ENCODE measurements at regions not wholly inside any gene's neighbourhood (a gene's known extent, or its start where the extent isn't known, plus 50 kb on each side); places are given as distances from the start of the nearest gene placed in this dataset.

- TF ChIP-seq, protein P1, sequence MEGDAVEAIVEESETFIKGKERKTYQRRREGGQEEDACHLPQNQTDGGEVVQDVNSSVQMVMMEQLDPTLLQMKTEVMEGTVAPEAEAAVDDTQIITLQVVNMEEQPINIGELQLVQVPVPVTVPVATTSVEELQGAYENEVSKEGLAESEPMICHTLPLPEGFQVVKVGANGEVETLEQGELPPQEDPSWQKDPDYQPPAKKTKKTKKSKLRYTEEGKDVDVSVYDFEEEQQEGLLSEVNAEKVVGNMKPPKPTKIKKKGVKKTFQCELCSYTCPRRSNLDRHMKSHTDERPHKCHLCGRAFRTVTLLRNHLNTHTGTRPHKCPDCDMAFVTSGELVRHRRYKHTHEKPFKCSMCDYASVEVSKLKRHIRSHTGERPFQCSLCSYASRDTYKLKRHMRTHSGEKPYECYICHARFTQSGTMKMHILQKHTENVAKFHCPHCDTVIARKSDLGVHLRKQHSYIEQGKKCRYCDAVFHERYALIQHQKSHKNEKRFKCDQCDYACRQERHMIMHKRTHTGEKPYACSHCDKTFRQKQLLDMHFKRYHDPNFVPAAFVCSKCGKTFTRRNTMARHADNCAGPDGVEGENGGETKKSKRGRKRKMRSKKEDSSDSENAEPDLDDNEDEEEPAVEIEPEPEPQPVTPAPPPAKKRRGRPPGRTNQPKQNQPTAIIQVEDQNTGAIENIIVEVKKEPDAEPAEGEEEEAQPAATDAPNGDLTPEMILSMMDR (IDR thresholded peaks at IDR 0.05) = no peak
These were observed 179.9 kb upstream of the ZNF644 start for GRCh38 chr1:91201694-91202093.

- TF ChIP-seq, protein P1 (IDR thresholded peaks at IDR 0.05) = no peak
These were observed 179.3 kb upstream of the ZNF644 start for GRCh38 chr1:91201176-91201575.

GRCh38 chr1:91200675-91201074 is 178.8 kb upstream of the ZNF644 start:
- TF ChIP-seq, protein P1 (IDR thresholded peaks at IDR 0.05) = no peak

DNA sequence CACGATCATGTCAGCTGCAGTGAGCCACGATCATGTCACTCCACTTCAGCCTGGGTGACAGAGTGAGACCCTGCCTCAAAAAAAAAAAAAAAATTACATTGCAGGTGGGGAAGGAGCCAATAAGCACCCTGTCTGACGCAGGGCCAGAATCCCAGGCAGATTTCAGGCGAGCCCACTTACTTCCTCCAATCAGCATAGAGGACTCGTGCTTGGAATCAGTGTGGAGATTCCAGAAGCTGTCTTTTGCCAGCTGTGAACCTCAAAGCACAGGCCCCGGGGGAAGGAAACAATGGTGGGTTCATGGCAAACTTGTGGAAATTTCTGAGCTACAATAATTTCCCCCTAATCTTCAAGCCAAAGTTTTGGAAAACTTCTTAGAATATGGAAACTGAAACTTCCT is 178.2 kb upstream of the ZNF644 start:
- TF ChIP-seq, protein P1 (IDR thresholded peaks at IDR 0.05) = no peak

DNA sequence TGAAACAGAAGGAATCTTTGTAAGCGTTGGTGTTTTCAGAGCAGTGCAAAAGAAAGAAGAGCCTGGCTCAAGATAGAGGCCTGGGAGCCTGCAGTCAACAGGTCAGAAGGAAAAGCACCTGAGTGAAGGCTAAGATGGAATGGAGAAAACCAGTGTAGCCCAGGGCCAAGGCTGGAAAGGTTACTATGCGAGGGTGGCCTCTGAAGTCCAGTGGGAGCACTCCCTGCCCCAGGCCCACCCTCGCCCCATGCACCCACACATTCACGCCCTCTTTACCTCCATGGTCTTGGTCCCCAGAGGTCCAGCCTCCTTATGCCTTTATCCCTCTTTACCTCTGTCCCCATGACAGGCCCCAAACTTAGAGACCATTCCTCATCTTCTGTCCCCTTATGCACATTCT is 169.2 kb upstream of the ZNF644 start:
- TF ChIP-seq, protein P1 (IDR thresholded peaks at IDR 0.05) = no peak

- TF ChIP-seq, protein P1 (IDR thresholded peaks at IDR 0.05) = no peak
These were observed 167.3 kb upstream of the ZNF644 start for GRCh38 chr1:91189096-91189495.

DNA sequence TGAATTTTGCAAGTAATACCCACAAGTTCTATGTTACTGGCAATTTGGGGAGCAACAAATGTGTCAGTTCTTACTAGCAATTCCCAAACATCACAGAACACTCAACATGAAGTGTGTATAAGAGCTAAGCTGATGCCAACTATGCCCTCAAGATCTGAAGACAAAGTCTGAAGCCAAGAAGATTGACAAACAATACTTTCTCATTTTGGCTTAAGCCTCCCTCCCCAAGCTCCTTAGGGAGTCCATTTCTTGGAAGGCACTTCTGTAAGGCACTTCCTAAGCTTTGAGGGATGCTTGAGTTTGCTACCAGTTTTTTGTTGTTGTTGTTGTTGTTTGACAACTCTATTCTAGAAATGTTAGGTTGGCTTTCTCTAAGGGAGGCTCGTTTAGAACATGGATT is 154.4 kb upstream of the ZNF644 start:
- TF ChIP-seq, protein P1 (IDR thresholded peaks at IDR 0.05) = no peak

DNA sequence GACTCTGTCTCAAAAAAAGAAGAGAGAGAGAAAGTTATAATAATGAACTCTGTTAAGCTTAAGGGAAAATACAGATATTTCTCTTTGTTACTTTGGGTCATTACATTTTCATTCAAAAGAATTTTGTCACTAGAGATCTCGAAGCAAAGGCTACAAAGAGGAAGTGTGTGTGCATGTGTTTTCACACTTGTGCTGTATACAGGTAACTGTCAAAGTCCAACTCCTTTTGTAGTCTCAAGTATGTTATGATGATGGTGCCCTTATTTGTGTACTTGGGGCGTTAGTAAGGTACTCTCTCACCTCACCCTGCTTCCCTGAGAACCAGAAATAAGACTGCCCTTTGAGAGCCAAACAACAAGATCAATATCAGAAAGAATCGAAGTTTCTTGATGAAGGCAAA is 152.9 kb upstream of the ZNF644 start:
- TF ChIP-seq, protein P1 (IDR thresholded peaks at IDR 0.05) = no peak
